GM12873 (cell line): ENCODE measurements at regions not wholly inside any gene's neighbourhood (a gene's known extent, or its start where the extent isn't known, plus 50 kb on each side); places are given as distances from the start of the nearest gene placed in this dataset.

Source experiments
- TF ChIP-seq, protein P1 (sequence below): IDR thresholded peaks from 2 replicates; pipeline ENCODE4 v1.5.1; 2012; ENCODE audit warnings: low read depth, mild to moderate bottlenecking, moderate library complexity, low read length, control low read depth; ENCODE audit not compliant: insufficient read depth; ENCODE audit errors: missing control alignments

DNA sequence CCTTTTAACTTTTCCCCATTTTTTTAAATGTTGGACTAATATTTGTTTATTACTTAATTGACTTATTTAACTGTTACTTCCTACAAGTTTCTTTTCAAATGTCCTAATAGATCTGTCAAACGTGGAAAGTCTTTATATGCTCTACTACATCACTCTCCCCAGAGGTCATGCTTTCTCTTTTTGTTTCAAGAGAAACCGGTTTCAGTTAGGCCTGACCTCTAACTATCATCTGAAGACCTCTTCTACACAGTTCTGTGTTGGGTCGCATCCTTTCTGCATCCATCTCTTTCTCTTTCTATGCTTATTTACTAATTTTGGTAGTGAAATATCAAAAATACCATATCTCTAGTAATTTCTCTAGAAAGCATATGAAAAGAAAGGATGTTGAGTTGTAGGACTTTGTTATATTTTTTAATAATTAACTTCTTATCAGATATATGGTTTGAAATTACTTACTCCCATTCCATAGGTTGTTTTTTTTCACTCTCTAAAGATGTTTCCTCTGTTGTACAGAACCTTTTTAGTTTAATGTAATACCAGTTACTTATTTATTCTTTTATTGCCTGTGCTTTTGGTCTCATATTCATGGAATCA is 781.2 kb upstream of the ARPP21 start:
- TF ChIP-seq, protein P1, sequence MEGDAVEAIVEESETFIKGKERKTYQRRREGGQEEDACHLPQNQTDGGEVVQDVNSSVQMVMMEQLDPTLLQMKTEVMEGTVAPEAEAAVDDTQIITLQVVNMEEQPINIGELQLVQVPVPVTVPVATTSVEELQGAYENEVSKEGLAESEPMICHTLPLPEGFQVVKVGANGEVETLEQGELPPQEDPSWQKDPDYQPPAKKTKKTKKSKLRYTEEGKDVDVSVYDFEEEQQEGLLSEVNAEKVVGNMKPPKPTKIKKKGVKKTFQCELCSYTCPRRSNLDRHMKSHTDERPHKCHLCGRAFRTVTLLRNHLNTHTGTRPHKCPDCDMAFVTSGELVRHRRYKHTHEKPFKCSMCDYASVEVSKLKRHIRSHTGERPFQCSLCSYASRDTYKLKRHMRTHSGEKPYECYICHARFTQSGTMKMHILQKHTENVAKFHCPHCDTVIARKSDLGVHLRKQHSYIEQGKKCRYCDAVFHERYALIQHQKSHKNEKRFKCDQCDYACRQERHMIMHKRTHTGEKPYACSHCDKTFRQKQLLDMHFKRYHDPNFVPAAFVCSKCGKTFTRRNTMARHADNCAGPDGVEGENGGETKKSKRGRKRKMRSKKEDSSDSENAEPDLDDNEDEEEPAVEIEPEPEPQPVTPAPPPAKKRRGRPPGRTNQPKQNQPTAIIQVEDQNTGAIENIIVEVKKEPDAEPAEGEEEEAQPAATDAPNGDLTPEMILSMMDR = no peak

DNA sequence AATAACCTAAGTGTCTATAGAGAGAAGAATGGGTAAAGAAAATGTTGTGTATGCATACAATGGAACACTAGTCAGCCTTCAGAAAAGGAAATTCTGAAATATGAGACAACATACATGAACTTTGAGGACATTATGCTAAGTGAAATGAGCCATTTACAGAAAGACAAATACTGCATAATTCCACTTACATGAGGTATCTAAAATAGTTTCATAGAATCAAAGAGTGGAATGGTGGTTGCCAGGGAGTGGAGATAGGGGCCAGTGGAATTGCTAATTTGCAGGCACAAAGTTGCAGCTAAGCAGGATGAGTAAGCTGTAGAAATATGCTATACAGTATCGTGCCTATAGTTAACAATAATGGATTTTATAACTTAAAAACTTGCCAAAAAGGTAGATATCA is 779.6 kb upstream of the ARPP21 start:
- TF ChIP-seq, protein P1 = no peak

DNA sequence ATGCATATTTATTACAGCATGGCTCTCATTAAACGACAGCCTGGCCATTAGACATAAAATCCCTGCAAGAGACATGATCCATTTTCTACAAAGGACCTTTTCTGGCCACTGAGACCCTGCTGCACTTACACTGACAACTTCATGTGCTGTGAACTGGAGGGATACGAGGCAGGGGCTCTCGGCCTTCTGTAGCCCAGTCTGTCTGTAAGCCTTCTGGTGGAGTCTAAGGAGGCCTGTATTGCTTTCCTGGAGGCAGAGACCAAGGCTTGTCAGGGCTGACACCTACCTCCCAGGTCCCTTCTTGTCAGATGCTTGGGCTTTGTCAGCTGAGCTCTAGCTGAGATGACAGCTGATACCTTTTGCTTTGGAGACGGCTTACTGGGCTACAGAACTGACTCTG is 776.9 kb upstream of the ARPP21 start:
- TF ChIP-seq, protein P1 = no peak

DNA sequence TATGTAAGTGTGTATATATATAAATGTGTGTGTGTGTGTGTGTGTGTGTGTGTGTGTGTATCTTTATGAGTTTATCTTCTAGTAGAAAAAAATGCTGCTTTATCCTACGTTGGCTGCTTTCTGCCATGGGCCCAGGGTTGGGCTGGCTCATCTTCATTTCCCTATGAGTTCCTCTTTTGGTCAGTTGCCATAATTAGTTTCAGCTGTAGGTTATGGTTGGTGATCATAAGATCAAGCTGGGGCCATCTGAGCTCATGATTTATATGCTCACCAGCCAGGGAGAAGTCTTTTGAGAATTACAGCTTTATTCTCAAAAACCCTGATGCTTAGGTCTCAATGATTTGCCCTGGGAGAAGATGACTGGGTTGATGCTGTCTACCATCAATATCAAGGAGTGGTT is 775.8 kb upstream of the ARPP21 start:
- TF ChIP-seq, protein P1 = no peak

DNA sequence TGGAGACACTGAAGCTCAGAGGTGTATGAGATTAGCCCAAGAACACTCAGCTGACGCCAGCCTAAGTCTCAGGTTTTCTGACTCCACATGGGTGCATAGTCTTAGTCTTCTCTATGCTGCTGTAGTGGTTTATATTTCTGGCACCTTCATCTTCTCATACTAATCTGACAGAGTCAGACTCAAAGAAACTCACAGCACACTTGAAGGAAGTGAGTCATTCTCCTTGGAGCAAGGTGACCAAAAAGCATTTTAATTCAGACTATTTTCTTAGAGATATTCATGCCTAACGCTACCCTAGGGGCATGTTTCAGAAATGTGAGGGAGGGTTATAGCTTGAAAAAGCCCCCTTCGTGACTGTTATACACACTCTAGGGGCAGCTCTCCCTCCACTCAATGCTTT is 775.3 kb upstream of the ARPP21 start:
- TF ChIP-seq, protein P1 = no peak

- TF ChIP-seq, protein P1 = no peak
Observed at GRCh38 chr3:34865346-34865745, 774.0 kb upstream of the ARPP21 start.

GRCh38 chr3:34868935-34869334 is 770.4 kb upstream of the ARPP21 start:
- TF ChIP-seq, protein P1 = no peak

GRCh38 chr3:34869696-34870095 is 769.6 kb upstream of the ARPP21 start:
- TF ChIP-seq, protein P1 = no peak
